Prostate gland (tissue), 1 donor: ENCODE measurements at regions not wholly inside any gene's neighbourhood (a gene's known extent, or its start where the extent isn't known, plus 50 kb on each side); places are given as distances from the start of the nearest gene placed in this dataset.

Source experiments
- POLR2A ChIP-seq: fragments of 450-650 bp; IDR thresholded peaks from one replicate; pipeline ENCODE4 v1.6.1; 2016; ENCODE audit warnings: antibody characterized with exemption, mild to moderate bottlenecking
- POLR2AphosphoS5 ChIP-seq: sonication (generic); formaldehyde crosslinking; IDR thresholded peaks from one replicate; pipeline ENCODE4 v1.6.1; 2017; ENCODE audit warnings: antibody characterized with exemption

DNA sequence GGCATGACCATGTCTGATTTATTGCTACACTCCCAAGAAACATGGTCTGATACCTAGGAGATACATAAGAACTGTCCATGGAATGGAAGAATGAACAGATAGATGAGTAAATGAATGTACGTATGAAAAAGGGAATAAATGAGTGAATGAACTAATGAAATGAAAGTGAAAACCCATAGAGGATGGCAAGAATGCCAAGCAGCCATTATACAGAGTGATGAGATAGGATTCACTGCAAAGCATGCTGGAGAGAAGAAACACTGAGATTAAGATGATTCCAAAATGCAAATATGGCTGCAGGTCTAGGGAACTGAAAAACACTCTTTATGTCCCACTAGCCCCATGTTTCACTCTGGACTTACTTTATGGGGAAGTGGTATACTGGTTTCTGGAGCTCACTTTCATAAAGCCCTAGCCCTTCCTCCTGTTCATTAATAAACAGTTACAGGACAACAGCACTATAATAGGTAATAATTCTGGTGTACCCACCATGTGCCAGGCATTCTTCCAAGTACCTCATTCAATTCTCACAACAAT lies 170.3 kb upstream of the RAD23B start:
- TF ChIP-seq POLR2A: no peak
- TF ChIP-seq POLR2AphosphoS5: no peak
